ENCODE measurements at regions not wholly inside any gene's neighbourhood (a gene's known extent, or its start where the extent isn't known, plus 50 kb on each side); places are given as distances from the start of the nearest gene placed in this dataset.
"Not testable (repeated sequence)": the region's sequence is repeated elsewhere in the genome, so short reads cannot be mapped to it uniquely, and the experiment has no call there.

- not testable (repeated sequence) for DNase-seq
Measured at GRCh38 chr6:100223952-100224351, 229.9 kb upstream of the MCHR2 start.

GRCh38 chr6:100220543-100220942, 226.5 kb upstream of the MCHR2 start:
- no peak for DNase-seq

GRCh38 chr6:100217225-100218012, 223.4 kb upstream of the MCHR2 start:
- no peak for DNase-seq

- no peak for DNase-seq
Measured at GRCh38 chr6:100216760-100217159, 222.7 kb upstream of the MCHR2 start.

GRCh38 chr6:100212131-100212530, 218.1 kb upstream of the MCHR2 start:
- DNase-seq = no peak

GRCh38 chr6:100210137-100211117, 216.4 kb upstream of the MCHR2 start:
- DNase-seq = no peak

GRCh38 chr6:100209323-100210136, 215.5 kb upstream of the MCHR2 start:
- DNase-seq = no peak

- no peak for DNase-seq
Measured at GRCh38 chr6:100203400-100203799, 209.4 kb upstream of the MCHR2 start.

- no peak for DNase-seq
Measured at GRCh38 chr6:100202417-100203194, 208.6 kb upstream of the MCHR2 start.

- DNase-seq = not testable (repeated sequence)
Measured at GRCh38 chr6:100196214-100196982, 202.4 kb upstream of the MCHR2 start.

GRCh38 chr6:100195244-100195643, 201.2 kb upstream of the MCHR2 start:
- not testable (repeated sequence) for DNase-seq

GRCh38 chr6:100194535-100194934, 200.5 kb upstream of the MCHR2 start:
- no peak for DNase-seq

GRCh38 chr6:100188754-100189153, 194.7 kb upstream of the MCHR2 start:
- no peak for DNase-seq

GRCh38 chr6:100186552-100186951, 192.5 kb upstream of the MCHR2 start:
- DNase-seq = no peak

GRCh38 chr6:100185615-100186014, 191.6 kb upstream of the MCHR2 start:
- no peak for DNase-seq

- no peak for DNase-seq
Measured at GRCh38 chr6:100184473-100184872, 190.4 kb upstream of the MCHR2 start.

GRCh38 chr6:100182313-100182712, 188.3 kb upstream of the MCHR2 start:
- no peak for DNase-seq

GRCh38 chr6:100181309-100181708, 187.3 kb upstream of the MCHR2 start:
- no peak for DNase-seq

- DNase-seq = no peak
Measured at GRCh38 chr6:100179576-100179975, 185.6 kb upstream of the MCHR2 start.

GRCh38 chr6:100177956-100178355, 183.9 kb upstream of the MCHR2 start:
- no peak for DNase-seq

Measured in CD4-positive, alpha-beta T cell treated with Interleukin-1 beta for 1 hour (primary cell).